Activated naive CD4-positive, alpha-beta T cell (primary cell): ENCODE measurements at regions not wholly inside any gene's neighbourhood (a gene's known extent, or its start where the extent isn't known, plus 50 kb on each side); places are given as distances from the start of the nearest gene placed in this dataset.

Experiments used
- DNase-seq, 4 experiments: peaks; one replicate each; lab custom pipeline; 2025; lab: John Stamatoyannopoulos, UW

- DNase-seq, result no peak
Measured at GRCh38 chr3:194973366-194974000, 287.8 kb downstream of the FAM43A start.

- DNase-seq, result no peak
Measured at GRCh38 chr3:194974468-194975135, 288.9 kb downstream of the FAM43A start.

DNA sequence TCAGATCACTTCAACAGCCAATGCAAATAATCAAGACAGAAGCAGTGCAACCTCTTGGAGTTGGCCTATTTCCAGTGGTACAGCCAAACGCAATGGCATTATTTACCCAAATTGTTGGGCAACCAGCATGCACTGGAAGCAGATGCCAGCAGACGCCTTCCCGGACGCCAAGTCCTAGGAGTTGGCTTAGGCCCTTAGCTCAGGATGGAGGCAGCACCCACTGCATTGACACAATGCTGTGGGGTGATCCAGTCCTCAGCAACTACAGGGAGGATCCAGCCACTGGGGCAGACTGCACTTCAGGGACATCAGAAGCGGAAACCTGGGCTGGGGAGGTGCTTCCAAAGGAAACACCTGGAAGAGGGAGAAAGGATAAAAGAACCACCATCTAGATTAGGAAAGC is 290.4 kb downstream of the FAM43A start:
- no peak for DNase-seq

GRCh38 chr3:194976874-194977273 is 291.2 kb downstream of the FAM43A start:
- DNase-seq, result no peak

- DNase-seq, result no peak
Measured at GRCh38 chr3:194977356-194977755, 291.7 kb downstream of the FAM43A start.

DNA sequence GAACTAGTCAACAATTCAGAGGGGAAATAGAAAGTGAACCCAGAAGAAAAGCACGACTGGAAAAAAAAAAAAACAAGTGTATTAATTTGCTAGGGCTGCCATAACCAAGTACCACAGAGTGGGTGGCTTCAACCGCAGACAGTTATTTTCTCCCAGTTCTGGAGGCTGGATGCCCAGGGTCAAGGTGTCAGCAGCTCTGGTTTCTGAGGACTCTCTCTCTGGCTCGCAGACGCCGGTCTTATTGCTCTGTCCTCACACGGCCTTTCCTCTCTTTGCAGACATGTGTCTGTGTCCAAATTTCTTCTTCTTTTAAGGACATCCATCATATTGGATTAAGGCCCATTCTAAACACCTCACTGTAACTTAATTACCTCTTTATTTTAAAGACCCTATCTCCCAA is 291.8 kb downstream of the XXYLT1 start:
- DNase-seq, result no peak

DNA sequence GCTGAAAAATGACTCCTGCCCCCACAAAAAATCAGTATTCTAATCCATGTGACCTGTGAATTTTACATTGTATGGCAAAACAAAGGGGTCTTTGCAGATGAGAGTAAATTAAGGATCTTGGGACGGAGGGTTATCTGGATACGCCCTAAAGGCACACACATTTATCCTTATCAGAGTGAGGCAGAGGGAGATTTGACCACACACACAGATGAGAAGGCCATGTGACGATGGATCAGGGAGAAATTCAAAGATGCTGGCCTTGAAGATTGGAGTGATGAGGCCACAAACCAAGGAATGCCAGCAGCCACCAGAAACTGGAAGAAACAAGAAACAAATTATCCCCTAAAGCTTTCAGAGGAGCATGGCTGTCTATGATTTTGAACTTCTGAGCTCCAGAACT is 288.5 kb downstream of the XXYLT1 start:
- no peak for DNase-seq

DNA sequence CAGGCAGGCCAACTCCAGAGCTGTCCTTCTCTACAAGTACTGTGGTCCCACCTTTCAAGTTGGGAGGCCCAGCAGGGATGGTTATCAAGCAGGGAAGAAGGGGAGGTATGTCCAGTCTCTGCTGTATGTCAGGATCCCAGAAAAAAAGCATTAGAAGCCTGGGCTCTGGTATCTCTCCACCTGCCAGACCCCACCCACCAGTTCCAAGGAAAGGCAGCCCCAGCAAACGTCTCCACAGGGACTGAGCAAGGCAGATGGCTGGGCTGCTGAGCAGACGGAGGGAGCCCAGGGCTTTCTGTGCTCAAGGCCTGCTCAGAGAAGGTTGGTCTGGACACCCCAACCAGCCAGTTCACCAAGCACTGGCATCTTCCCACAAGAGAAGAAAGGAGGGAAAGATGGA is 287.8 kb downstream of the XXYLT1 start:
- DNase-seq, result no peak

- DNase-seq, result no peak
Measured at GRCh38 chr3:194983620-194984019, 287.3 kb downstream of the XXYLT1 start.

GRCh38 chr3:194984066-194984465 is 286.9 kb downstream of the XXYLT1 start:
- DNase-seq, result no peak

DNA sequence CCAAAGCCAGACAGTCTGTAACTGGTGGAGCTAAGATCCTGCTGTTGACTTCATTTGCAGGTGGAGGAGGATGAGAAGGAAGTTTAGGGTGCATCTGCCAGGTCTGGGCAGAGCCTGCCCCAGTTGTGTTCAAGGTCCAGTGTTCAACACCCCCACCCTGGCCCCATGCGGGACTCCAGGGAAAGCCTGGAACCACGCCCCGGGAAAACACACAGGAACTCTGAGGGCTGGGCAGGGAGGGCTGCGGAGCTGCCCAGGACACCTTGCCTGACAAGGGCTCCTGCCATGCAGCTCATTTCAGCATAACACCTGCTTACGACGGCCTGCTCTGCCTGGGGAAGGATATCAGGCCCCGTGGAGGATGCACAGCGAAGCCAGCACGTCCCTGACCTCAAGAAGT is 286.3 kb downstream of the XXYLT1 start:
- no peak for DNase-seq

- no peak for DNase-seq
Measured at GRCh38 chr3:194985031-194985578, 285.9 kb downstream of the XXYLT1 start.

DNA sequence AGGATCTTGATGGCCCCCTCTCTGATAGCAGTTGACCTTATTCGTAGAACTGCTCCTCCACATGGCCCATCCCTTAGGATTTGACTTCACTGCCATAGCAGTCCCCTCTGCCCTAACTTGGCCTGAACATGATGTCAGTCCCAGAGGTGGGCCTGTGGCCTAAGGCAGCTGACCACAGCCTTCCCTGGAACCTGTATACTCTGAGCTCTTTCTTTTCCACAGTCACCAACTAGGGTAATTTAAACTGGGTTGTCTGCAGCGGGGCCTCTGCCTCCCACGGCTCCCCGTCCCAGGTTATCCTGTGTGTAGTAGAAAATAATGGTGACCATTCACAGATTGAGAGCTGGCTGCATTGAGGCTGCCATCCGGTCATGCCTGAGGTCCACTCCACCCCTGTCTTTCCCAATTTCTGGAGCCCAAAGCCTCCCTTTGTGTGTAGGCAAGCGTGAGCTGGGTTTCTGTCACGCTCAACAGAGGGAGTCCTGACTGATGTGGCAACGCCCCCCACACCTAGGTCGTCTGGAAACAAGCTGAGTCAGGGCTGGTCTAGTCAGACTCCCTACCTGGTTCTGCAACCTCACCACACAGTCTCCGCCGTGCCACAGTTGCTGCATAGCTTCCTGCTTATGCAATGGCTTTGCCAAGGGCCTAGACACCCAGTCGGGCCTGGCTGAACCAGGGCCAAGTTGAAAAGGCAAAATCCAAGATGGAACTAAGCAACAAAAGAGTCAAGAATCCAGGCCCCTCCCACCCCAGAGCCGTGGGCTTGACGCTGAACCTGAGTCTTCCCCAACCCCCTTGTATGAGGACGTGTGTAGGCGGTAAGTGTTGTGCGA is 284.5 kb downstream of the XXYLT1 start:
- no peak for DNase-seq

- DNase-seq, result no peak
Measured at GRCh38 chr3:194987571-194988494, 283.1 kb downstream of the XXYLT1 start.

GRCh38 chr3:194988495-194989165 is 282.3 kb downstream of the XXYLT1 start:
- DNase-seq, result no peak

- DNase-seq, result no peak
Measured at GRCh38 chr3:194989241-194989640, 281.7 kb downstream of the XXYLT1 start.

GRCh38 chr3:194990454-194991337 is 280.3 kb downstream of the XXYLT1 start:
- no peak for DNase-seq

- no peak for DNase-seq
Measured at GRCh38 chr3:194991338-194991654, 279.7 kb downstream of the XXYLT1 start.

DNA sequence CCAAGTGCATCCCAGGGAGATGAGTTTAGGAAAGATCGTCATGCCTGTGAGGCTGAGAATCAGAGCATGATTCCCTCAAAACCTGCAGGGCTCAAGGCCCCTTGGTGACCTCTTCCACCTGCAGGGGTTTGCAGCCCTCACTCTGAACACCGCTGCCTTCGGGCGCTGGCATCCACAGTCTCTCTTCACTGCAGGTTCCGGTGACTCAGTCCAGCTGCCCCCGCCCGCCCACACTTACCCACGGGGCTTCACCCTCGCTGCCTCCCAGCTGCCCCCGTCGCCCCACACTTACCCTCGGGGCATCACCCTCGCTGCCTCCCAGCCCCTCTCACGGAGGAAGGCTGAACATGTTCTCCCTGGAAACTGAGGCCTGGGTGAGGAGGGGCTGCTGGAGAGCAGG is 277.1 kb downstream of the XXYLT1 start:
- DNase-seq, result no peak

- DNase-seq, result no peak
Measured at GRCh38 chr3:194994551-194994981, 276.4 kb downstream of the XXYLT1 start.
